ENCODE measurements at regions not wholly inside any gene's neighbourhood (a gene's known extent, or its start where the extent isn't known, plus 50 kb on each side); places are given as distances from the start of the nearest gene placed in this dataset.

- DNase-seq, result no peak
Measured at GRCh38 chr9:7937761-7938491, 138.3 kb upstream of the DMAC1 start.

- no peak for DNase-seq
Measured at GRCh38 chr9:7936996-7937395, 137.4 kb upstream of the DMAC1 start.

GRCh38 chr9:7936163-7936562 lies 136.6 kb upstream of the DMAC1 start:
- DNase-seq, result no peak

- DNase-seq, result no peak
Measured at GRCh38 chr9:7935681-7936080, 136.1 kb upstream of the DMAC1 start.

- no peak for DNase-seq
Measured at GRCh38 chr9:7932767-7933166, 133.2 kb upstream of the DMAC1 start.

- DNase-seq, result no peak
Measured at GRCh38 chr9:7930613-7931012, 131.0 kb upstream of the DMAC1 start.

GRCh38 chr9:7921545-7922197 lies 122.1 kb upstream of the DMAC1 start:
- no peak for DNase-seq

GRCh38 chr9:7912037-7912535 lies 112.5 kb upstream of the DMAC1 start:
- no peak for DNase-seq

- no peak for DNase-seq
Measured at GRCh38 chr9:7910426-7911020, 110.9 kb upstream of the DMAC1 start.

GRCh38 chr9:7909537-7909936 lies 110.0 kb upstream of the DMAC1 start:
- DNase-seq, result no peak

GRCh38 chr9:7907551-7908337 lies 108.2 kb upstream of the DMAC1 start:
- no peak for DNase-seq

GRCh38 chr9:7906783-7907550 lies 107.4 kb upstream of the DMAC1 start:
- DNase-seq, result no peak

- DNase-seq, result no peak
Measured at GRCh38 chr9:7901621-7902020, 102.0 kb upstream of the DMAC1 start.

- no peak for DNase-seq
Measured at GRCh38 chr9:7900541-7900940, 101.0 kb upstream of the DMAC1 start.

- DNase-seq, result no peak
Measured at GRCh38 chr9:7899753-7900152, 100.2 kb upstream of the DMAC1 start.

- DNase-seq, result no peak
Measured at GRCh38 chr9:7894231-7894630, 94.7 kb upstream of the DMAC1 start.

GRCh38 chr9:7892975-7893374 lies 93.4 kb upstream of the DMAC1 start:
- no peak for DNase-seq

GRCh38 chr9:7879551-7880245 lies 80.1 kb upstream of the DMAC1 start:
- peak; percentile 77 for DNase-seq

- DNase-seq, result no peak
Measured at GRCh38 chr9:7871977-7872730, 72.6 kb upstream of the DMAC1 start.

- DNase-seq, result no peak
Measured at GRCh38 chr9:7869340-7869739, 69.8 kb upstream of the DMAC1 start.

- no peak for DNase-seq
Measured at GRCh38 chr9:7862170-7862569, 62.6 kb upstream of the DMAC1 start.

Data from eye (tissue), 1 donor.